GM23338 (cell line): ENCODE measurements at regions not wholly inside any gene's neighbourhood (a gene's known extent, or its start where the extent isn't known, plus 50 kb on each side); places are given as distances from the start of the nearest gene placed in this dataset.

Experiments used
- ATAC-seq: fragments of 200-7000 bp; cut with Tn5 transposase; 3 replicates; pipeline ENCODE4 v1.9.1; 2020
- DNase-seq: peaks from one replicate; pipeline ENCODE4 v3.0.0-alpha.2; 2015; ENCODE audit warnings: low spot score
- H2AFZ ChIP-seq: fragments of 200-600 bp; sonication (generic); 2 replicates; pipeline ENCODE4 v1.8.0; 2016; ENCODE audit warnings: antibody characterized with exemption, mild to moderate bottlenecking, moderate library complexity
- H3F3A ChIP-seq: fragments of 200-600 bp; sonication (generic); replicated peaks from 2 replicates; pipeline ENCODE4 v1.8.0; 2017; ENCODE audit warnings: antibody characterized with exemption, mixed run types, low read depth
- H3K27ac ChIP-seq: fragments of 200-600 bp; sonication (generic); 2 replicates; pipeline ENCODE4 v1.6.1; 2016; ENCODE audit warnings: low read depth
- H3K27me3 ChIP-seq: fragments of 200-600 bp; sonication (generic); 2 replicates; pipeline ENCODE4 v1.8.0; 2016; ENCODE audit warnings: mild to moderate bottlenecking, mixed run types, moderate library complexity; ENCODE audit not compliant: insufficient read depth
- H3K36me3 ChIP-seq: fragments of 200-600 bp; sonication (generic); 2 replicates; pipeline ENCODE4 v1.8.0; 2016; ENCODE audit warnings: mild to moderate bottlenecking; ENCODE audit not compliant: insufficient read depth
- H3K4me1 ChIP-seq: fragments of 200-600 bp; sonication (generic); 2 replicates; pipeline ENCODE4 v1.8.0; 2016; ENCODE audit warnings: mild to moderate bottlenecking, moderate library complexity; ENCODE audit not compliant: insufficient read depth
- H3K4me2 ChIP-seq: fragments of 200-600 bp; sonication (generic); 2 replicates; pipeline ENCODE4 v1.7.1; 2017; ENCODE audit warnings: mixed run types
- H3K4me3 ChIP-seq: fragments of 200-600 bp; sonication (generic); 2 replicates; pipeline ENCODE4 v1.6.1; 2016; ENCODE audit warnings: mixed run types
- H3K79me2 ChIP-seq: fragments of 200-600 bp; sonication (generic); replicated peaks from 2 replicates; pipeline ENCODE4 v1.8.0; 2017; ENCODE audit warnings: mild to moderate bottlenecking; ENCODE audit not compliant: insufficient read depth
- H3K9me2 ChIP-seq: fragments of 200-600 bp; sonication (generic); 2 replicates; pipeline ENCODE4 v1.8.0; 2017; ENCODE audit not compliant: insufficient read depth
- H4K20me1 ChIP-seq: fragments of 200-600 bp; sonication (generic); replicated peaks from 2 replicates; pipeline ENCODE4 v1.8.0; 2017; ENCODE audit warnings: mild to moderate bottlenecking; ENCODE audit not compliant: insufficient read depth
- H3K27ac Mint-ChIP-seq: 2 replicates; pipeline ENCODE4 v1.8.0; 2020; ENCODE audit warnings: inconsistent platforms, mild to moderate bottlenecking, moderate library complexity, mixed read lengths
- H3K27me3 Mint-ChIP-seq: 3 replicates; pipeline ENCODE4 v1.8.0; 2022; ENCODE audit warnings: low read depth, mild to moderate bottlenecking, moderate library complexity, mixed read lengths, inconsistent platforms; ENCODE audit not compliant: insufficient read depth, poor library complexity
- H3K36me3 Mint-ChIP-seq: 3 replicates; pipeline ENCODE4 v1.8.0; 2021; ENCODE audit warnings: low read depth, mild to moderate bottlenecking, inconsistent platforms, moderate library complexity, mixed read lengths
- H3K4me1 Mint-ChIP-seq: 3 replicates; pipeline ENCODE4 v1.8.0; 2020; ENCODE audit warnings: mild to moderate bottlenecking, inconsistent platforms, mixed read lengths
- H3K4me3 Mint-ChIP-seq: 3 replicates; pipeline ENCODE4 v1.8.0; 2021; ENCODE audit warnings: moderate library complexity, mild to moderate bottlenecking, inconsistent platforms, mixed read lengths
- H3K9me3 Mint-ChIP-seq: 3 replicates; pipeline ENCODE4 v1.8.0; 2020; ENCODE audit warnings: moderate library complexity, mild to moderate bottlenecking, inconsistent platforms, mixed read lengths
- CREB1 ChIP-seq: fragments of 250-450 bp; sonication (Bioruptor Pico); IDR thresholded peaks from 2 replicates; pipeline ENCODE4 v1.5.0; 2020; ENCODE audit warnings: low read depth, mild to moderate bottlenecking, moderate library complexity
- EZH2 ChIP-seq: fragments of 200-600 bp; sonication (generic); IDR thresholded peaks from one replicate; pipeline ENCODE4 v1.8.0; 2017; ENCODE audit warnings: antibody characterized with exemption, mild to moderate bottlenecking, low read depth; ENCODE audit not compliant: unreplicated experiment
- JUNB ChIP-seq: IDR thresholded peaks from one replicate; pipeline ENCODE4 v1.6.1; 2016; ENCODE audit warnings: antibody characterized with exemption; ENCODE audit not compliant: unreplicated experiment
- NANOG ChIP-seq: IDR thresholded peaks from 2 replicates; pipeline ENCODE4 v1.6.1; 2016; ENCODE audit warnings: antibody characterized with exemption, borderline replicate concordance
- REST ChIP-seq: IDR thresholded peaks from one replicate; pipeline ENCODE4 v1.6.1; 2018; ENCODE audit warnings: antibody characterized with exemption; ENCODE audit not compliant: unreplicated experiment
- ZNF114 ChIP-seq: fragments of 250-450 bp; sonication (Bioruptor Pico); IDR thresholded peaks from 2 replicates; pipeline ENCODE4 v1.5.0; 2020; ENCODE audit warnings: mild to moderate bottlenecking, moderate library complexity
- ZNF462 ChIP-seq: fragments of 250-450 bp; sonication (Bioruptor Pico); IDR thresholded peaks from 2 replicates; pipeline ENCODE4 v1.5.0; 2020; ENCODE audit warnings: mild to moderate bottlenecking, moderate library complexity

- DNase-seq (no peak), ATAC-seq (no peak)
- no peak overlapping the region for H3K27ac ChIP-seq
- no peaks in the 10 kb centered on the region for H3K27me3 ChIP-seq
- peaks cover 2% of the 10 kb centered on the region; the same call in 1 of the 3 replicates for H3K4me1 Mint-ChIP-seq
- H3K27me3 Mint-ChIP-seq, result no peaks in the 10 kb centered on the region
- H3F3A ChIP-seq, result no peaks in the 10 kb centered on the region
- no peaks in the 10 kb centered on the region for H3K4me1 ChIP-seq
- no peak overlapping the region for H2AFZ ChIP-seq
- no peak overlapping the region for H3K4me2 ChIP-seq
- no peak overlapping the region for H3K27ac Mint-ChIP-seq
- H3K79me2 ChIP-seq, result no peaks in the 10 kb centered on the region
- no peaks in the 10 kb centered on the region for H3K9me2 ChIP-seq
- no peak overlapping the region for H3K4me3 Mint-ChIP-seq
- TF ChIP-seq CREB1 (CRISPR knock-in tag) (no peak), ZNF114 (CRISPR knock-in tag) (no peak), JUNB (no peak), NANOG (no peak)
- H3K36me3 ChIP-seq, result peaks cover 6% of the 10 kb centered on the region; the same call in 1 of the 2 replicates
- peaks cover 3% of the 10 kb centered on the region; the same call in 1 of the 2 replicates for H4K20me1 ChIP-seq
- H3K9me3 Mint-ChIP-seq, result peaks cover 9% of the 10 kb centered on the region; the same call in 2 of the 3 replicates
- H3K36me3 Mint-ChIP-seq, result peaks cover 50% of the 10 kb centered on the region
- H3K4me3 ChIP-seq, result no peak overlapping the region
These were observed 72.9 kb downstream of the BLTP3B start for GRCh38 chr12:100069795-100070194.

DNA sequence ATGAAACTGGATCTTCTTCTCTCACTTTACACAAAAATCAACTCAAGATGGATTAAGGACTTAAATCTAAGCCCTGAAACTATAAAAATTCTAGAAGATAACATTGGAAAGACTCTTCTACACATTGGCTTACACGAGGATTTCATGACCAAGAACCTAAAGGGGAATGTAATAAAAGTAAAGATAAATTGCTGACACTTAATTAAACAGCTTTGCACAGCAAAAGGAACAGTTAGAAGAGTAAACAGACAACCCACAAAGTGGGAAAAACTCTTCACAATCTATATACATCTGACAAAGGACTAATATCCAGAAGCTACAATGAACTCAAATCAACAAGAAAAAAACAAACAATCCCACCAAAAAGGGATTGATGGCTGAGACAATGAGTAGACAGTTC lies 74.4 kb downstream of the BLTP3B start:
- peaks cover 2% of the 10 kb centered on the region; the same call in 1 of the 3 replicates for H3K4me1 Mint-ChIP-seq
- H3K36me3 Mint-ChIP-seq, result peaks cover 53% of the 10 kb centered on the region
- no peaks in the 10 kb centered on the region for H3K27me3 Mint-ChIP-seq
- 0 out of 2 replicates have a peak, but pooled peaks cover 3% of the 10 kb centered on the region for H4K20me1 ChIP-seq
- H3K4me1 ChIP-seq, result no peaks in the 10 kb centered on the region
- no peak for TF ChIP-seq REST
- no peak for TF ChIP-seq ZNF462 (CRISPR knock-in tag)
- no peak for TF ChIP-seq EZH2
- H3K27ac Mint-ChIP-seq, result no peak overlapping the region
- H3K27ac ChIP-seq, result no peak overlapping the region
- H3K36me3 ChIP-seq, result peaks cover 6% of the 10 kb centered on the region; the same call in 1 of the 2 replicates
- peaks cover 9% of the 10 kb centered on the region; the same call in 2 of the 3 replicates for H3K9me3 Mint-ChIP-seq
- no peak overlapping the region for H3K4me3 ChIP-seq
- no peaks in the 10 kb centered on the region for H3K27me3 ChIP-seq
- DNase-seq (no peak), ATAC-seq (no peak)
- H3K79me2 ChIP-seq, result no peaks in the 10 kb centered on the region
- H2AFZ ChIP-seq, result no peak overlapping the region
- H3K4me2 ChIP-seq, result no peak overlapping the region
- H3K9me2 ChIP-seq, result no peaks in the 10 kb centered on the region
- H3F3A ChIP-seq, result no peaks in the 10 kb centered on the region
- no peak overlapping the region for H3K4me3 Mint-ChIP-seq
